IMR-90 (cell line): ENCODE measurements at regions not wholly inside any gene's neighbourhood (a gene's known extent, or its start where the extent isn't known, plus 50 kb on each side); places are given as distances from the start of the nearest gene placed in this dataset.

Source experiments
- ATAC-seq: fragments of 200-7000 bp; cut with Tn5 transposase; 2 replicates; pipeline ENCODE4 v1.9.1; 2020; ENCODE audit warnings: low read depth, mild to moderate bottlenecking, moderate library complexity
- BruUV-seq: library from RNA; stranded (reverse); fragments of 400-500 nt; replicated peaks from 2 replicates; lab custom pipeline; 2021; lab: Mats Ljungman, UMichigan
- CTCF ChIA-PET: fragments of 300-600 bp; formaldehyde crosslinking; extraction: SDS; loops from one replicate; lab custom pipeline; 2021; ENCODE audit warnings: antibody characterized with exemption; lab: Yijun Ruan, JAX
- POLR2A ChIA-PET: fragments of 300-600 bp; sonication (Branson Sonifier 250); formaldehyde crosslinking; loops from one replicate; lab custom pipeline; 2022; ENCODE audit warnings: antibody characterized with exemption; ENCODE audit not compliant: unreplicated experiment; lab: Charles Lee
- DNase-seq: peaks from one replicate; pipeline ENCODE4 v3.0.0; 2013
- H2AFZ ChIP-seq: replicated peaks from 2 replicates; pipeline ENCODE3; 2013; ENCODE audit warnings: low read length, mild to moderate bottlenecking; ENCODE audit not compliant: poor library complexity
- H2AK5ac ChIP-seq: 2 replicates; pipeline ENCODE4 v1.6.1; 2013; ENCODE audit warnings: low read depth, low read length, inconsistent platforms
- H2AK9ac ChIP-seq: replicated peaks from 2 replicates; pipeline ENCODE3; 2013; ENCODE audit warnings: mild to moderate bottlenecking, low read depth, low read length, moderate library complexity; ENCODE audit not compliant: poor library complexity
- H2BK120ac ChIP-seq: 2 replicates; pipeline ENCODE4 v1.6.1; 2013; ENCODE audit warnings: low read depth, low read length, inconsistent platforms
- H2BK15ac ChIP-seq: 3 replicates; pipeline ENCODE4 v1.6.1; 2013; ENCODE audit warnings: low read depth, low read length, inconsistent platforms
- H2BK20ac ChIP-seq: 2 replicates; pipeline ENCODE4 v1.6.1; 2013; ENCODE audit warnings: low read depth, mild to moderate bottlenecking, inconsistent platforms, low read length, moderate library complexity
- H2BK5ac ChIP-seq: 2 replicates; pipeline ENCODE4 v1.6.1; 2013; ENCODE audit warnings: mild to moderate bottlenecking, low read depth, low read length, inconsistent platforms; ENCODE audit not compliant: poor library complexity, severe bottlenecking
- H3K14ac ChIP-seq: replicated peaks from 2 replicates; pipeline ENCODE4 v1.6.1; 2013; ENCODE audit warnings: low read depth, low read length, inconsistent platforms
- H3K18ac ChIP-seq: 2 replicates; pipeline ENCODE4 v1.6.1; 2013; ENCODE audit warnings: low read depth, low read length, control low read depth
- H3K23ac ChIP-seq: 2 replicates; pipeline ENCODE4 v1.6.1; 2013; ENCODE audit warnings: low read depth, low read length, inconsistent platforms
- H3K27ac ChIP-seq: 2 replicates; pipeline ENCODE4 v1.5.1; 2013; ENCODE audit warnings: mild to moderate bottlenecking, control low read depth, low read length; ENCODE audit not compliant: insufficient read depth
- H3K27me3 ChIP-seq: 2 replicates; pipeline ENCODE4 v1.6.1; 2013; ENCODE audit warnings: low read length; ENCODE audit not compliant: control insufficient read depth, insufficient read depth
- H3K36me3 ChIP-seq: 2 replicates; pipeline ENCODE4 v1.6.1; 2013; ENCODE audit warnings: low read length, mixed read lengths; ENCODE audit not compliant: control insufficient read depth, insufficient read depth
- H3K4ac ChIP-seq: 2 replicates; pipeline ENCODE4 v1.6.1; 2013; ENCODE audit warnings: low read depth, low read length, inconsistent platforms
- H3K4me1 ChIP-seq: 2 replicates; pipeline ENCODE4 v1.6.1; 2013; ENCODE audit warnings: low read length, mixed read lengths; ENCODE audit not compliant: control insufficient read depth, insufficient read depth
- H3K4me2 ChIP-seq: 2 replicates; pipeline ENCODE4 v1.6.1; 2013; ENCODE audit warnings: low read depth, mild to moderate bottlenecking, control low read depth, low read length, moderate library complexity
- H3K4me3 ChIP-seq: 2 replicates; pipeline ENCODE4 v1.5.1; 2013; ENCODE audit warnings: low read depth, mild to moderate bottlenecking, control low read depth, low read length, moderate library complexity; ENCODE audit not compliant: insufficient read depth
- H3K56ac ChIP-seq: 2 replicates; pipeline ENCODE4 v1.6.1; 2013; ENCODE audit warnings: low read length, inconsistent platforms; ENCODE audit not compliant: insufficient read depth; ENCODE audit errors: extremely low read depth
- H3K79me1 ChIP-seq, 2 experiments: 2 replicates each; pipeline ENCODE4 v1.6.1; 2013; ENCODE audit warnings: low read length in 2 of 2, inconsistent platforms in 1 of 2, low read depth in 1 of 2
- H3K9ac ChIP-seq: 2 replicates; pipeline ENCODE4 v1.6.1; 2013; ENCODE audit warnings: low read depth, low read length, control low read depth
- H3K9me1 ChIP-seq: 2 replicates; pipeline ENCODE4 v1.6.1; 2013; ENCODE audit warnings: low read length, inconsistent platforms; ENCODE audit not compliant: insufficient read depth
- H3K9me3 ChIP-seq: 2 replicates; pipeline ENCODE4 v1.6.1; 2013; ENCODE audit warnings: low read length; ENCODE audit not compliant: control insufficient read depth, insufficient read depth
- H4K20me1 ChIP-seq: 2 replicates; pipeline ENCODE4 v1.6.1; 2013; ENCODE audit warnings: low read length, inconsistent platforms; ENCODE audit not compliant: insufficient read depth
- H4K5ac ChIP-seq: 2 replicates; pipeline ENCODE4 v1.6.1; 2013; ENCODE audit warnings: mild to moderate bottlenecking, low read depth, low read length, control low read depth
- H4K8ac ChIP-seq, 2 experiments: 2 replicates each; pipeline ENCODE4 v1.6.1; 2013; ENCODE audit warnings: low read depth in 2 of 2, low read length in 2 of 2, control low read depth in 1 of 2, inconsistent platforms in 1 of 2
- H4K91ac ChIP-seq: 2 replicates; pipeline ENCODE4 v1.6.1; 2013; ENCODE audit warnings: low read depth, low read length, inconsistent platforms; ENCODE audit not compliant: insufficient read depth
- CEBPB ChIP-seq: IDR thresholded peaks from 2 replicates; pipeline ENCODE4 v1.6.1; 2012; ENCODE audit warnings: low read depth, low read length, improper control_type of control experiment
- FOS ChIP-seq: fragments of 150-350 bp; IDR thresholded peaks from 2 replicates; pipeline ENCODE4 v1.6.1; 2016; ENCODE audit warnings: low read depth, low read length
- MAZ ChIP-seq: IDR thresholded peaks from 2 replicates; pipeline ENCODE4 v1.6.1; 2012; ENCODE audit warnings: low read depth, mild to moderate bottlenecking, low read length, improper control_type of control experiment, moderate library complexity, borderline replicate concordance
- MXI1 ChIP-seq: IDR thresholded peaks from 2 replicates; pipeline ENCODE4 v1.6.1; 2012; ENCODE audit warnings: low read depth, mild to moderate bottlenecking, low read length, moderate library complexity, borderline replicate concordance
- NFE2L2 ChIP-seq: fragments of 150-350 bp; IDR thresholded peaks from 2 replicates; pipeline ENCODE4 v1.6.1; 2016; ENCODE audit warnings: low read depth, mild to moderate bottlenecking, low read length
- RAD21 ChIP-seq: IDR thresholded peaks from 2 replicates; pipeline ENCODE4 v1.6.1; 2012; ENCODE audit warnings: low read length, improper control_type of control experiment
- RCOR1 ChIP-seq: IDR thresholded peaks from 2 replicates; pipeline ENCODE4 v1.6.1; 2012; ENCODE audit warnings: mild to moderate bottlenecking, low read length, improper control_type of control experiment; ENCODE audit not compliant: insufficient replicate concordance
- SMC3 ChIP-seq: fragments of 150-350 bp; IDR thresholded peaks from 2 replicates; pipeline ENCODE4 v1.6.1; 2016; ENCODE audit warnings: low read depth, mild to moderate bottlenecking, antibody characterized with exemption, low read length, moderate library complexity
- USF2 ChIP-seq: fragments of 150-350 bp; IDR thresholded peaks from 2 replicates; pipeline ENCODE4 v1.6.1; 2017; ENCODE audit warnings: mild to moderate bottlenecking, antibody characterized with exemption, low read length, low read depth
- WGBS, 2 experiments: methylation state at CpG; one replicate each; pipeline versions ENCODE4 v1.1.5 to v1.1.7; 2013; ENCODE audit warnings: missing lambda C conversion rate in 2 of 2; ENCODE audit not compliant: insufficient read length in 1 of 2; ENCODE audit errors: extremely low coverage in 2 of 2; 5-methylcytosine and 5-hydroxymethylcytosine counted together
- dilution Hi-C: fragments of 300-500 bp; cut with HindIII; formaldehyde crosslinking; loops from one replicate; pipeline ENCODE4 v1.14.3; 2018; ENCODE audit warnings: low sequenced_read_pairs; ENCODE audit not compliant: unreplicated experiment
- in situ Hi-C: fragments of 300-500 bp; cut with MboI; formaldehyde crosslinking; loops from 3 replicates; pipeline ENCODE4 v1.14.3; 2019; ENCODE audit warnings: low sequenced_read_pairs, inconsistent platforms, mixed read lengths
- intact Hi-C: fragments of 100-400 bp; cut with micrococcal nuclease; formaldehyde crosslinking; loops from 2 replicates; pipeline ENCODE4 v1.10.0; 2022
- TF ChIP-seq, protein P1 (sequence below): conservative IDR thresholded peaks from 2 replicates; pipeline ENCODE4 v1.5.1; 2012; ENCODE audit warnings: mild to moderate bottlenecking, low read depth, low read length, improper control_type of control experiment
- TF ChIP-seq, protein P2 (sequence below): fragments of 150-350 bp; IDR thresholded peaks from 2 replicates; pipeline ENCODE4 v1.6.1; 2016; ENCODE audit warnings: low read depth, mild to moderate bottlenecking, low read length, moderate library complexity, borderline replicate concordance

DNA sequence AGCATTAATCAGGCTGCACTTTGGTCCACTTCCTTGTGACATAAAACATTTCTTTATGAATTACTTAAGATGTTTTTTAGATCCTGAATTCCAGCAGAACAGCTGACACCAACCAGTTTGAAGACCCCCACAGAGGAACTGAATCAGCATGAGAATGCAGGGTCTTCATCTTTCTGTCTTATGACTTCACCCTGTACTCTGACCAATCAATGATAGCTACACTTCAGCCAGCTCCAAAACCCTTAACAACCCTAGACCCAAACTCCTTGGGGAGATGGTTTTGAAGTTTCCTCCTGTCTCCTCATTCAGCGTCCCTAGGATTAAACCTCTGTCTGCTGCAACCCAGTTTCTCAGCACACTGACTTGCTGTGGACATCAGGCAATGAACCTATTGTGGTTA lies 175.0 kb downstream of the CTH start:
- Histone ChIP-seq H3K4me2 (no peak overlapping the region), H4K5ac (no peak overlapping the region), H3K9me3 (no peaks in the 10 kb centered on the region), H3K9me1 (no peaks in the 10 kb centered on the region), H3K79me1 (no peaks in the 10 kb centered on the region), H2AK5ac (no peak overlapping the region), H2AFZ (no peak overlapping the region), H2BK120ac (no peak overlapping the region), H3K4ac (no peak overlapping the region), H2AK9ac (no peak overlapping the region), H3K14ac (no peak overlapping the region), H4K91ac (no peak overlapping the region), H3K36me3 (no peaks in the 10 kb centered on the region), H4K20me1 (no peaks in the 10 kb centered on the region), H2BK15ac (no peak overlapping the region), H4K8ac (no peak overlapping the region), H3K23ac (no peak overlapping the region), H3K27me3 (no peaks in the 10 kb centered on the region), H3K18ac (no peak overlapping the region), H2BK20ac (no peak overlapping the region), H3K4me3 (no peak overlapping the region), H3K9ac (no peak overlapping the region), H3K27ac (no peak overlapping the region), H3K56ac (no peak overlapping the region), H3K4me1 (no peaks in the 10 kb centered on the region), H2BK5ac (no peak overlapping the region)
- POLR2A ChIA-PET = no interaction called here
- in situ Hi-C loops (no loop called here), intact Hi-C loops (no loop called here), dilution Hi-C loops (no loop called here)
- no TSS peak for BruUV-seq
- TF ChIP-seq MAZ = no peak
- TF ChIP-seq SMC3 = no peak
- no peak for TF ChIP-seq MXI1
- no peak for TF ChIP-seq NFE2L2
- TF ChIP-seq RCOR1 = no peak
- no peak for TF ChIP-seq USF2
- TF ChIP-seq FOS = no peak
- TF ChIP-seq, protein P1, sequence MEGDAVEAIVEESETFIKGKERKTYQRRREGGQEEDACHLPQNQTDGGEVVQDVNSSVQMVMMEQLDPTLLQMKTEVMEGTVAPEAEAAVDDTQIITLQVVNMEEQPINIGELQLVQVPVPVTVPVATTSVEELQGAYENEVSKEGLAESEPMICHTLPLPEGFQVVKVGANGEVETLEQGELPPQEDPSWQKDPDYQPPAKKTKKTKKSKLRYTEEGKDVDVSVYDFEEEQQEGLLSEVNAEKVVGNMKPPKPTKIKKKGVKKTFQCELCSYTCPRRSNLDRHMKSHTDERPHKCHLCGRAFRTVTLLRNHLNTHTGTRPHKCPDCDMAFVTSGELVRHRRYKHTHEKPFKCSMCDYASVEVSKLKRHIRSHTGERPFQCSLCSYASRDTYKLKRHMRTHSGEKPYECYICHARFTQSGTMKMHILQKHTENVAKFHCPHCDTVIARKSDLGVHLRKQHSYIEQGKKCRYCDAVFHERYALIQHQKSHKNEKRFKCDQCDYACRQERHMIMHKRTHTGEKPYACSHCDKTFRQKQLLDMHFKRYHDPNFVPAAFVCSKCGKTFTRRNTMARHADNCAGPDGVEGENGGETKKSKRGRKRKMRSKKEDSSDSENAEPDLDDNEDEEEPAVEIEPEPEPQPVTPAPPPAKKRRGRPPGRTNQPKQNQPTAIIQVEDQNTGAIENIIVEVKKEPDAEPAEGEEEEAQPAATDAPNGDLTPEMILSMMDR = no peak
- no peak for TF ChIP-seq RAD21
- TF ChIP-seq, protein P2, sequence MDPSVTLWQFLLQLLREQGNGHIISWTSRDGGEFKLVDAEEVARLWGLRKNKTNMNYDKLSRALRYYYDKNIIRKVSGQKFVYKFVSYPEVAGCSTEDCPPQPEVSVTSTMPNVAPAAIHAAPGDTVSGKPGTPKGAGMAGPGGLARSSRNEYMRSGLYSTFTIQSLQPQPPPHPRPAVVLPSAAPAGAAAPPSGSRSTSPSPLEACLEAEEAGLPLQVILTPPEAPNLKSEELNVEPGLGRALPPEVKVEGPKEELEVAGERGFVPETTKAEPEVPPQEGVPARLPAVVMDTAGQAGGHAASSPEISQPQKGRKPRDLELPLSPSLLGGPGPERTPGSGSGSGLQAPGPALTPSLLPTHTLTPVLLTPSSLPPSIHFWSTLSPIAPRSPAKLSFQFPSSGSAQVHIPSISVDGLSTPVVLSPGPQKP = no peak
- no peak for TF ChIP-seq CEBPB
- no CpG with 5 or more reads among the region's 1 CpG for WGBS, 2 experiments
- CTCF ChIA-PET = no interaction called here
- no peak for DNase-seq
- no peak for ATAC-seq
